NCI-H524 treated with DMSO at 0.1 percent for 48 hours (cell line): ENCODE measurements at regions not wholly inside any gene's neighbourhood (a gene's known extent, or its start where the extent isn't known, plus 50 kb on each side); places are given as distances from the start of the nearest gene placed in this dataset.

ENCODE experiments used
- DNase-seq: peaks from one replicate; lab custom pipeline; 2025; lab: John Stamatoyannopoulos, UW

DNA sequence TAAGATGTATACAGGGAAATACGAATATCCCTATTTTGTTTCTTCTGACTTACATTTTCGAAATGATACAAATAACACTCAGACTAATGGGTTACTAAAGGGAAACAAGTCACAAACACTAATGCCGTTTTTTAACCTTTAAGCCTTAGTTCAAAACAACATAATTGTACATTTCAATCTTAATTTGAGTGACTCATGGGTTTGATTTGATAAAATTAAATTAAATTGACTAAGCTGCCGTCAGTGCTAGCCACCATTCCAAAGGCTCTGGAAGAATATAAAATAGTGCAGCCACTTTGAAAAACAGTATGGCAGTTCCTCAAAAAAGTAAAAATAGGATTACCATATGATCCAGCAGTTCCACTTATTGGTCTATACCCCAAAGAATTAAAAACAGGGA is 133.8 kb upstream of the NT5C1B start:
- DNase-seq: no peak

DNA sequence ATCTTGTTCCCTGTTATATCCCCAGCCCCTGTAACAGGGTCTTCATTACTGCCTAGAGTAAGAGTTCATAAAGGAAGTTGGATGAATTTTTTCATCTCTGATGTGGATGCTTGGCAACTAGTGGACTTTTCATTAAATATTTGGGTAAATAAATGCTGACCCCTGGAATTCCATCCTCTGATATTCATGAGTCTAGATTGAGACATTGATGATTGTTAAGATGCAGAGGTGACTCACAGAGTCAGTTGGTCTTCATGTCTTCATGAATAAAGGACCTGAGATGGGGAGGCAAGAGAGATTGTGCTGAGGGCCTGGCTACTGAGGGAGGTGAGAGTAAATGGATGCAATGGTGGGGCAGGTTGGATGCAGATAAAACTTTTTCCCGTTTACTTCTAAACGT is 132.7 kb upstream of the NT5C1B start:
- DNase-seq: no peak

DNA sequence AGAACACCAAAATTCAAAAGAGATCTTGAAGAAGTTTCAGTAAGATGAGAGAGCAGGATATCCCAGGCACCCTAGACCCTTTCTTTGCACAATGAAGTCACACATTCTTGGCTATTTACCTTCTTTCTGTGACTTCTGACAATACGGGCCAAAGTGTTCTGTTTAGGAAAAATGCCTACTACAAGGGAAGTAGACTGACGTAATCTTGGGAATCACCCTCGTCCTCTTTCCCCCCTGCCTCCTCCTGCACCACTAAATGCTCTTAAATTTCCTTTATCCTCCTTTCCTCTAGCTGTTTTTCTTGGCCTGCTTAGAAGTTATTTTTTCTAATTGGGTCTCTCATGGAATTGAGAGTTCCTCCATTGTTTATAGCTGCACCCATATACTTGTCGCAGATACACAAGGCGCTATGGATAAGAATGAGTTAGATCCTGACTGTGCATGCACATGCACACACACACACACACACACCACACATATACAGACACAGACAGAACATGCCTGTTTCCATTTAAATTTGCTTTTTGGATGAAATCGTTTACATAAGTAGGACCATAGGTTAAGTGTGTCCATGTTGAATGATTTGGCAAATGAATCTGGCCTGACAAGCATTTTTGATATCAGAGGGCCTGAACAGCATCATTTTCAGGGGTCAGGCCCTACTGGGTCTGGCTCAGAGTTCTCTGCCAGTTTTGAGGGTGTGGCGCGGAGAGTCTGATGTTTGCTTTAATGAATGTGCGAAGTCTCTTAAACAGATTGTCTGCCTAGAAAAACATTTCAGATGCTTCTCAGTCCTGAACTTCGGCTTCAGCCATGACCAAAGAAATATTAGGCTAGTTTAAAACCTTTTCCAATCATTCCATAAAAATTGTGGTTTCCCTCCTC is 131.9 kb upstream of the NT5C1B start:
- no peak for DNase-seq

DNA sequence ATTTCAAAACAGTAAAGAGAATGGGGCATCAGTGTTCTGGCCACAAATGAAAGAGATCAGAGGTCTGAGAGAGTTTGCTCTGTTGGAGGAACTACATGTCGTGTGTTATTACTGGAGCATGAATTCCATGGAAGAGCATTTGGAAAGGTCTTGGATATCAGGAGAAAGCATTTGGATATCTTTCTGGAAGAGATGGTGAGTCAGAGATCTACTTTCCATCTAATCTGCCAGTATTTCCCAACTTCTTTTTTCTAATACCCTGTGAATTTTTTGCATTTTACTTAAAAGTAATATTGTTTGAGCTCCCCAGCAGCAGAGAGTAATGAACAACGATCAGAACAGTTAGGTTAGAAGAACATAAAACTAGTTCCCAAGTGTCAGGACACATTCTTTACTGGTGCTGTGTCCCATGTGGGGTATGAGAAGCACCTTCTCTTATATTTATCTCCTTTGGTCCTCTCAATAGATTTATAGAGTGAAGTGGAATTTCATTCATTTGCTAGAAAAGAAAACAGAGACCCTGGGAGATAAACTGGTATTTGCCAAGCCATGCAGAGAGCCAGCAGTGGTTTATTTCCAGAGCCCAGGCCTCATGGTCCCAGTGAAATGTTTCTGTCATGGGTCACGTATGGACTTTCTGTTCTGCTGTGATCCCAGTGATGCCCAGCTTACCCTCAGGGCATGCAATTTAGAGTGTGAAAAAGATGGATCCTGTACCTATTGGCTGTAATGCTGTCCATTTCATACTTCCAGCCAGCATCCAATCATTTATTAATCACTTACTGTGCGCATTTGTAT is 130.8 kb upstream of the NT5C1B start:
- DNase-seq: no peak

DNA sequence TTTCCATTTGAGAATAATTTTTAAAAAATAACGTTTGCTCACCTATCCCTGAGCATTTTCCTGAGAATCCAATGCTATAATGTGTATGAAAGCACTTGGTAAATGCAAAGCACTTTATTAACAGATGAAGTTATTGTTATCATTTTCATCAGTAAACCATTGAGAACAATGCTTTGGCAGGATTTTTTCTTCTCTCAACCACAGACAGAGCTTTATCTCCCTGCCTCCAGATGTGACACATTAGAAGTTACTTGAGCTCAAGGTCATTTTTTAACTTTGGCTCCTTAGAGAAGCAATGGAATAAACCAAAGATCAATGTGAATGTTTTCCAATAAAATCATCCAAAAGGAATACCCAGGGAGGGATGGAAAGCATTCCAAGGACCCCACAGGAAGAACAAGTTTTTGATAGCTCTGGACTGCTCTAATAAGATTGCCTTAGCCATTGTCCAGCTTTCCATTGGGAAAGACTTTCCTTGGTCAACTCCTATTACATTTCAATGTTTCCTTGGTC is 118.9 kb upstream of the NT5C1B start:
- DNase-seq: no peak

DNA sequence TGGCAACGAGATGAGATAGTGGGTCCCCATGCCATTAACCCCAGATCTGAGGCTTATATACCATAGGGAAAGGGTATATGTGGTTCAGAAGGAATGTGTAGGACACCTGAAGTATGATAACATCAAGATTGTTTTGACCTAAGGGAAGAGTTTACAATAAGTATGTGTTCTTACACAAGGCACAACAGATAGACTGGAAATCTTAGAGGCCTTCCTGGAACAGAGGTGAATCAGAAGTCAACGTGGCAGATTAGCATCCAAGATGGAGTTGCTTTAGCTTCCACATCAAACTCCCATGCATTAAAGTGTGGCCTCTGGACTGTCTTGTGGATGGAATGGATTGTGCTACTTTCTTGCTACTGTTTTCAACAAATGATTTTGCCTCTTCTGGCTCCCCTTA is 116.6 kb upstream of the NT5C1B start:
- no peak for DNase-seq

DNA sequence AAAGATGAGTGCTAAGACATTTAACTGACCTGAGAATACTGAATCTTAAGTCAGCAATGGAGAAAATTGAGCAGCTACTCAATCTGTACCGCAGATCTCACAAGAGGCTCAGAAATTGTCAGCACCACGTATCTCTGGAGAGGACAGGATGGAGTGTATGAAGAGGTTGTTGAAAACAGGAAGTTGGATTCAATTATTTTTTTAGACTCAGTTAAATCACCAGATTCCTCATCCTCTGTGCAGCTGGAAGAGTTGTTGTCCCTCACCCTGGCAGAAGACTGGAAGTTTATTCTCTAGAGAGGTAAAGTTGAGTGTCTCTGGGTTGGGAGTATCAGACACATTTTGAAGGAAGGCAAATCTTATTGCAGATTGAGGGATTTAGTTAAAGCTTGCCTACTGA is 114.9 kb upstream of the NT5C1B start:
- DNase-seq: no peak

DNA sequence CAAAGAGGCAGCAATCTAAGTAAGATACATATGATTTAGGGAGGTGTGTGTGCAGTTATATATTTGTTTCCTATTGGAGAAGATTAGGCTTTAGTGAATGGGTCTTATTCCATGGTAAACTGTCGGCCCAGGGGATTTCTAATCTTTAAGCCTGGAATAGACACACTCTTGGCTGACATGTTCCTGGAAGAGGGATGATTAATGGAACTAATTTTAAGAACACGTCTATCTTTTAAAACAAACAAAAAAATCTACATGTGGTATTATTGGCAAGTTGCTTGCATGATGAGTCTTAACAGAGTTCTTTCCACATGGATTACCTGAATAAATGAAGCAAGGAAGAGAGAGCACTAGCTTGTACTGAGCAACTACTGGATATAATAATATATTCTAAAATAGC is 114.2 kb upstream of the NT5C1B start:
- no peak for DNase-seq

DNA sequence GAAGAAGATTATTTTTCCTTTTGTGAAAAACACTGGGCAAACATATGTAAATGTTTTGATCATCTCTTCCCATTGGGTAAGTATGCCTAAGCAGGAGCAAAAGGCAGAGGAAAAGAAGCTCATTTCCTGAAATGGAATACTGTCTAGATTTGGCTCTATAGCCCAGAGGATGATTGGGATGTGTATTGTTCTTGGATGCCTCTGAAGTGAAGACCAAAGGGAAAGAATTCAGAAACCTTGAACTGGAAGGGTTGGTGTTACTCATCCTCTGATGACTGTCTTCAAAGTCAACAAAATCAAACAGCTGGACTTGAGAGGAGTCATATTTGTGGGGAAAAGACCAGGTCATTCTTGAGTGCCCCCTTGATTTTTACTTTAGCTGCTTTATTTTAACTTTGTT is 112.6 kb upstream of the NT5C1B start:
- DNase-seq: no peak

DNA sequence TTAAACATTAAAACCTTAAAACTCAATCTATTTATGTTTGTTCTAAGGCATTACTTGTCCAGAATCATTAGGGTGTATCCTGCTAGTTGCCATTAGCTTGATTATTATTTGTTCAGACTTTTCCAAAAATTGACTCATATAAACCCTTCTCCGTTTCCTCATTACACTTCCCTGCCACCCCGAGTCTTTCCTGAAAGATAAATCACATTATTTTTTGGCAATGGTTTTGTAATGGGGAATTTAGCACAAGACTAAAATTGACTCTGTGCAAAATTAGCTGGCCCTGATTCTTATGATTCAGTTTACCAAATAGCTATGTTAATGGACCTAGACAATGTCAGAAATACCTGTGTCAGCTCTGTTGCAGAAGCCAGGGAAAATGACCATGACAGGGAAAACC is 112.2 kb upstream of the NT5C1B start:
- DNase-seq: no peak

DNA sequence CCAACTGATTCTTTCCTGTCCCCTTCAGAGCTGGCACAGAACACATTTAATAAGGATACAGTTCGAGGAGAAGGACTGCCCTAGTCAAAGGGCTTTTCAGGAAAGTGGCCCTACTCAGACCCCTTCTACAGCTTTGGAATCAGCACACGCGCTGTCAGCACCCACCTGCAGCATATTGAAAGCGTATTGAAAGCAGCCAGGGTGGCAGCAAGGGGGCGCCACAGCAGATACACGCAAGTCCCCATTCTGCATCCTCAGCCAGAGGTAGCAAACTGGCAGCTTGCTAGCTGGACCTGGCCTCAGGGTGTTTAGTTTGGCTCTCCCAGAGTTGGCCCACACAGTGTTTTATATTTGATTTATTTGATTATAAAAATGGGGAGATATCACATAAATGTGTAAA is 101.0 kb upstream of the NT5C1B start:
- DNase-seq: no peak

DNA sequence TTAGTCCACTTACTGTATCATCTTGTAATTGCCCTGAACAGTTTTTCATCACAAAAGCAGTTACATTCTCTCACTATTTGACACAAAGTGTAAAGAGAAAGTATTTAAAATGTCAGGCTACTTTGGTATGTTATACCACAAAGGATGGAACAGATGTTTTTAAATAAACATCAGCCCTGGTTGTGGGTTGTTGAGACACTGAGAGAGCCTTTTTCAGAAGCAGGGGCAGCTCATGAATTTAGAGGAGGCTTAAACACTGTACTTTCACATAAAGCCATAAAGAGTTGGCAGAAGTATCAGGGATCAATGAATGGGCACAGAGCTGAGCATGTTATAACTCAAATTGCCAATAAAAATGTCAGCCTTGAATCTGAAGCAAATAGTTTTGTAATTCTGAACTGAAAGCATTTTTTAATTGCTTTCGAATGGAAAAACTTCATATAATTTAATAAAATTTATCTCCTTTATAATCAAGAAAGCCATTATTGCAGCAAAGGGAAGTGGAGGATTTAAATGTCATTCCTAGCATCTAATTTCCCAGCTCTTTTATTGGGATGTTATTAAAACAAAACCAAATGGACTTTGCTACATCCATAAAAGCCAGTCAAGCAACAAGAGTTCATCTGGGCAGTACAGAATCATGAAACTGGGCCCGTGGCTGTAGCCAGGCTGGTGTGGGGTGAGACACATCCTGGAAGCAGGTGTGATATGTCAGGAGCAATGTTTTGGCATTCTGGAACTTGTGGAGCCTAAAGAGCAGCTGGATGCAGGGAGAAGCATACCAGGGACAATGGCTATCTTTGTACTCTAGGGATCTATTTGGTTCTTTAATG is 95.1 kb upstream of the NT5C1B start:
- DNase-seq: no peak

DNA sequence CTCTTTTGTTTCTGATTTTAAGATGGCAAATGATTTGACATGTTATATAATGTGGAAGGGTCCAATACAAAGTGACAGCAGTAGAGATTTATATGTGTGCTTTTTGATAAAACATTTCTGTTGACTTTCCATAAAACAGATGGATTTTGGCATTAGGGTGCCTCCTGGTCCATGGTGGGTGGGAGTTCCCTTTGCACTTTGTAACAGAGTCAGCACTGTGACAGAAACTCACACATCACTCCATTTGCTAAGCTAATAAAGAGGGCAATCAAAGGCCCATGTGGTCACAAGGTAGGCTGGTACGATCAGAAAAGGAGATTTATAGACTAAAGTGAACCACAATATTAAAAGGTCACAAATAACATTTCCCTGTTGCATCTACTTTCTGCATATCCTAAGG is 93.3 kb upstream of the NT5C1B start:
- DNase-seq: no peak

DNA sequence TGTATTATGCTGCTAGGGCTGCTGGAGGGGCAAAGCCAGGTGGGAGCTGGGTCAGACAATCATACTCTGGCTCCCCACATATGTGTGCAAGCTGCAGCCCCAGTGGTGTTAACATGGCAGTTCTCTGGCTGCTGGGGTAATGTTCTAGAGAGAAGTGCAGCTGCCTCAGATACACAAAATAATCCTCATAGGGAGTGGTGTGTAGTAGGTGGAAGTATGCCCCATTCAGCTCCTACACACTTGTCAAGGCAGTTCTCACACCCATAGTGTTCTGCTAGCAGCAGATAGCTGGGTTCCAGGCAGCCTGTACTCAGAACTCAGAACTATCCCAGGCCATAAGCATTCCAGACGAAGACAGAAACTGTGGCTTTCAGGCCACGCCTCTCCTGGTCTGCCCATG is 87.9 kb upstream of the NT5C1B start:
- DNase-seq: no peak

DNA sequence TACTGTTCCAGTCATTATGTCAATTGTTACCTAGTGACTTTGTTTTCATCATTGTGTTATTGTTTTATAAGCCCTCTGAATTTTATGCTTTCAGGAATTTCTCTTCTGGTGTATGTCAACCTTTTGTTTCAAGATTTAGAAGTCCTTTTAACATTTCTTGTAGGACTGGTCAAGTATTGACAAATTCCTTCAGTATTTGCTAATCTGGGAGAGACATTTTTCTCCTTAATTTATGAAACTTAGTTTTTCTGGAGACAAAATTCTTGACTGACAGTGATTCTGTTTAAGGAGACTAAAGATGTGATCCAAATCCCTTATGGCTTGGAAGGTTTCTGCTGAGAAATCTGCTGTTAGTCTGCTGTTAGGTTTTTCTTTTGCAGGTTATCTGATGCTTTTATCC is 84.9 kb upstream of the NT5C1B start:
- DNase-seq: no peak

DNA sequence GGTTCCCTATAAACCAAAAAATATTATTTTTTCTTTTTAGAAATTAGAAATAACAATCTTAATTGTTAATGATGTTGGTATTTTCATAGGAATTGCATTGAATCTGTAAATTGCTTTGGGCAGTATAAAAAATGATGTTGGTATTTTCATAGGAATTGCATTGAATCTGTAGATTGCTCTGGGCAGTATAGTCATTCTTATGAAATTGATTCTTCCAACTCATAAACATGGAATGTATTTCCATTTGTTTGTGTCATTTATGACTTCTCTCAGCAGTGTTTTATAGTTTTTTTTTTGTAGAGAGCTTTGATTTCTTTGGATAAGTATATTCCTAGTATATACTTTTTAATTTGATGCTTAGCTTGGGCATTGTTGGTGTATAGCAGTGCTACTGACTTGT is 82.0 kb upstream of the NT5C1B start:
- no peak for DNase-seq

DNA sequence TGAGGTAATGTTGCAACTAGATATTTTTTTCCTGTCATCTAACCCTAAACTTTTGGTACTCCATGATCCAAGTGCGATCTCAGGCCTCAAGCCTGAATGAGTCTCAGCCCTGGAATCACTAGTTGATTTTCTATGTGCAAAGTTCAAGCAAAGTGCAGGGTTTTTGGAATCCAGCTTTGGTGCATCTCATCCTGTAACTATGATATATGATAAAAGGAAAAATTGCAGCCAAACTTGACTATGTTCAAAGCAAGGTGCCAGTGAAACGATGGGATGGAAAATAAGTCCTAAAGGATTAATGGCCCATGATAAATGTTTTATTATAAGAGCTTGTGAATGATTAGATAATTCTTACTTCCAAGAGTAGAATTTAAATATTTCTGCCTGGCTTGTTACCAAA is 78.9 kb upstream of the NT5C1B start:
- DNase-seq: no peak

DNA sequence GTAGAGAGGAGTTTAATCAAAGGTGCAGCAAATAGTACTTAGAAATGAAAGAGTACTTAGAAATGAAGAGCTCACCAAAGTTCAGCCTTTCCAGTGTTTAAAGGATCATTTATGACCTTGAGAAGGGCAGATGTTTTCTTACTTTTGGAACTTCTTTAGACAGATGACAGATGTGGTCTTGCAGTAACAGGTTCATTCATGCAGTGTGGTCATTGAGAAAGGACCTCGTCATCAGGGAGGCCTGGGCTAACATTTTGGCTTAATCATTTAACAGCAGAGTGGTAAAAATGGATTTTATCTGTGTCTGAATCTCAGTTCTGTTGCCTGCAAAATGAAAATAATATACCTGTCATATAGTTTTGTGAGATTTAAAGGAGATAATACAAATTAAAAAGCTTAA is 75.1 kb upstream of the NT5C1B start:
- DNase-seq: no peak

DNA sequence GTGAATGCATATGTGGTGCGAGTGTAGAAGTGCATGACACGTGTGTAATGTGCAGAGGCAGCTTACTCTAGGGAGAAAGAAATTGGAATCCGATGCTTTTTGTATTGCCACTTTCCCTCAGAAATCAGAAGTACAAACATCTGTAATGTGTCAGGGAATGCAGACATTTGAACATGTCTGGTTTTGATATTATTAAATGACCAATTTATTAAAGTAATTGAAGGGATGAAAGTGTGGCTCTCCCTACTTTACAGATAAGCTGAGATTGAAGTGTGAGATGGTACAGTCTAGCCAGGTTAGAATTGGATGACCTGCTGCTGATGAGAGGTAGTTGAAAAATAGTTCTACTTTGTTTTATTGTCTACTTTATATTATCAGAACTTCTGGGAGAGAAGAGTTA is 74.5 kb upstream of the NT5C1B start:
- no peak for DNase-seq

DNA sequence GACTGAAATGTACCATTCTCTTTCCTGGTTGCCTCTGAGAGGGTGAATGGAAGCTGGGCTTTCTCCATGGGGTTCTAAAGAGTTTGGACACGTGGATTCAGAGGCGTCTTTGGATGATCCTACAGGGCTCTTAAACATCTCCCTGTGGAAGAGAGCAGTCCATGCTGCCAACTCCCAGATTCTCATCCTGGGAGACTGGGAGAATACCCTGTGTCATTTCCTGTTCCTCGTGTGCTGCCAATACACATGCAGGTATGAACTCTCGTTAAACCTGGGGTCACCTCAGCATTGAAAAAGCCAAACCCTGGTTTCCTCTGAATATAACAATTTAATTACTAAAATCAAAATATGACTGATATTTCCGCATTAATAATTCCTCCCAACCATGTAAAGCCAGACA is 73.3 kb upstream of the NT5C1B start:
- DNase-seq: no peak

DNA sequence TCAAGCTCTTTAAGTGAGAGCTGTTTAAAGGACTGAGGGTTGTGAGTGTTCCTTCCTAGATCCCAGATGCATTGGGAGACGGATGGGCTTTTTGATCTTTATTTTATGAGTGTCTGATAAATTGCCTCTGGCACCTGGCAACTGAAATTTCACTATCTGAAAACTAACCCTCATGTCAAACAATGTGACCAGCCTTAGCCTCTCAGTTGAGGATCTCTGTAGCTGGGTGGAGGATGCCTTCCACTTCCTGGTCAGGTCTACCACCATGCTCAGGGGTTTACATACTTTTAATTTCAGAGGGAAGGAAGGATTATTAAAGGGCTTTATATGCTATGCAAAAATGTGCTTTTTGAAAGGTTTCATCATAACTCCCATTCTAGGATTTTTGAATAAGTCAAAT is 70.5 kb upstream of the NT5C1B start:
- DNase-seq: no peak

DNA sequence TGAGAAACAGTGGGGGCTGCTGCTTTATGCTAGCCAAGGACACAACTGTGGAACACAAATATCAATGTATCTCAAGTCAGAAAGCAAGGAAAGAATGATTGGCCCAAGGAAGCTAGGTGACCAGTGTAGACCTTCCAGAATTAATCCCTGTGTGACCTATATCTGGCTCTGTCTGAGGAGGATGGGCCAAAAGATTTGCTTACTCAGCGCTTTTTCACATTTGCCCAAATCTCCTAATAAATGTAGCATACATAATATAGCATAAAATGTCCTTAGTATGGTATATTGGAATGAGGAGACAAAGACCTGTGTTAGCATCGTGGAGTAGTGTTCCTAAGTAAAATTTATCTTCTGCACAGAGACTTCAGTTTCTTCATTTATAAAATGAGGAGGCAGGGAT is 66.7 kb upstream of the NT5C1B start:
- no peak for DNase-seq
